Trophoblast cell (in vitro differentiated cells and primary cell): ENCODE measurements at regions not wholly inside any gene's neighbourhood (a gene's known extent, or its start where the extent isn't known, plus 50 kb on each side); places are given as distances from the start of the nearest gene placed in this dataset.

Source experiments
- DNase-seq, 2 donors: peaks; one replicate each; pipeline ENCODE4 v3.0.0-alpha.2; 2016
- H2AFZ ChIP-seq: 2 replicates; pipeline ENCODE4 v1.6.1; 2013; ENCODE audit warnings: low read length, moderate library complexity, mild to moderate bottlenecking; ENCODE audit not compliant: insufficient read depth, poor library complexity
- H2AK5ac ChIP-seq: 2 replicates; pipeline ENCODE4 v1.6.1; 2013; ENCODE audit warnings: mild to moderate bottlenecking, low read length
- H2BK120ac ChIP-seq: 2 replicates; pipeline ENCODE4 v1.6.1; 2013; ENCODE audit warnings: low read length, mild to moderate bottlenecking, moderate library complexity; ENCODE audit not compliant: insufficient read depth, poor library complexity
- H2BK12ac ChIP-seq: 2 replicates; pipeline ENCODE4 v1.6.1; 2013; ENCODE audit warnings: mild to moderate bottlenecking, low read length, moderate library complexity
- H2BK5ac ChIP-seq: 2 replicates; pipeline ENCODE4 v1.6.1; 2013; ENCODE audit warnings: low read length, low read depth, moderate library complexity, mild to moderate bottlenecking; ENCODE audit not compliant: poor library complexity
- H3K14ac ChIP-seq: 2 replicates; pipeline ENCODE4 v1.6.1; 2013; ENCODE audit warnings: mild to moderate bottlenecking, low read length
- H3K18ac ChIP-seq: 2 replicates; pipeline ENCODE4 v1.6.1; 2013; ENCODE audit warnings: mild to moderate bottlenecking, low read length
- H3K23ac ChIP-seq: 2 replicates; pipeline ENCODE4 v1.6.1; 2013; ENCODE audit warnings: low read length
- H3K27ac ChIP-seq: 2 replicates; pipeline ENCODE4 v1.5.1; 2013; ENCODE audit warnings: low read depth, mild to moderate bottlenecking, inconsistent platforms, low read length, moderate library complexity
- H3K27me3 ChIP-seq: 2 replicates; pipeline ENCODE4 v1.6.1; 2013; ENCODE audit warnings: inconsistent platforms, mild to moderate bottlenecking, low read length, moderate library complexity; ENCODE audit not compliant: insufficient read depth
- H3K36me3 ChIP-seq, 2 experiments: 1 replicate in 1 of 2; 2 replicates in 1 of 2; pipeline ENCODE4 v1.6.1; 2013; ENCODE audit warnings: low read length in 2 of 2, mild to moderate bottlenecking in 2 of 2, moderate library complexity in 1 of 2; ENCODE audit not compliant: insufficient read depth in 2 of 2, control insufficient read depth in 1 of 2
- H3K4ac ChIP-seq: 2 replicates; pipeline ENCODE4 v1.6.1; 2013; ENCODE audit warnings: low read depth, mild to moderate bottlenecking, low read length, moderate library complexity
- H3K4me1 ChIP-seq, 2 experiments: 1 replicate in 1 of 2; 2 replicates in 1 of 2; pipeline ENCODE4 v1.6.1; 2013; ENCODE audit warnings: low read length in 2 of 2, mild to moderate bottlenecking in 2 of 2, moderate library complexity in 1 of 2; ENCODE audit not compliant: insufficient read depth in 2 of 2, control insufficient read depth in 1 of 2
- H3K4me2 ChIP-seq: 2 replicates; pipeline ENCODE4 v1.6.1; 2013; ENCODE audit warnings: inconsistent platforms, mild to moderate bottlenecking, low read length, moderate library complexity
- H3K4me3 ChIP-seq: 2 replicates; pipeline ENCODE4 v1.5.1; 2013; ENCODE audit warnings: mild to moderate bottlenecking, low read depth, low read length, inconsistent platforms
- H3K79me1 ChIP-seq: one replicate; pipeline ENCODE4 v1.6.1; 2013; ENCODE audit warnings: low read length
- H3K79me2 ChIP-seq: 2 replicates; pipeline ENCODE4 v1.6.1; 2013; ENCODE audit warnings: low read length, mild to moderate bottlenecking; ENCODE audit not compliant: control insufficient read depth, insufficient read depth, poor library complexity
- H3K9ac ChIP-seq: 2 replicates; pipeline ENCODE4 v1.6.1; 2013; ENCODE audit warnings: mild to moderate bottlenecking, low read length
- H3K9me3 ChIP-seq: 2 replicates; pipeline ENCODE4 v1.6.1; 2013; ENCODE audit warnings: low read depth, mild to moderate bottlenecking, control low read depth, inconsistent platforms, low read length; ENCODE audit not compliant: insufficient read depth
- H4K12ac ChIP-seq: 2 replicates; pipeline ENCODE4 v1.6.1; 2013; ENCODE audit warnings: low read depth, mild to moderate bottlenecking, low read length, moderate library complexity
- H4K8ac ChIP-seq: 2 replicates; pipeline ENCODE4 v1.6.1; 2013; ENCODE audit warnings: low read depth, mild to moderate bottlenecking, low read length, moderate library complexity
- H4K91ac ChIP-seq: one replicate; pipeline ENCODE4 v1.6.1; 2013; ENCODE audit warnings: low read depth, mild to moderate bottlenecking, low read length, moderate library complexity
- WGBS: extraction: QIAGEN DNeasy Blood & Tissue Kit; methylation state at CpG from one replicate; pipeline ENCODE4 v1.1.7; 2013; ENCODE audit warnings: missing lambda C conversion rate; ENCODE audit not compliant: insufficient read length, insufficient coverage; ENCODE audit errors: extremely low coverage; 5-methylcytosine and 5-hydroxymethylcytosine counted together

- Histone ChIP-seq H3K18ac (no peak overlapping the region), H3K9ac (no peak overlapping the region), H3K4me1 (peaks cover 5 to 7% of the 10 kb centered on the region in 2 experiments), H3K79me1 (peaks cover 3% of the 10 kb centered on the region), H2BK12ac (no peak overlapping the region), H2AFZ (no peak overlapping the region), H2BK5ac (no peak overlapping the region), H3K27me3 (no peaks in the 10 kb centered on the region), H3K9me3 (no peaks in the 10 kb centered on the region), H4K8ac (no peak overlapping the region), H2BK120ac (no peak overlapping the region), H3K23ac (no peak overlapping the region), H3K79me2 (peaks cover 3% of the 10 kb centered on the region), H4K91ac (no peak overlapping the region), H3K14ac (no peak overlapping the region), H4K12ac (no peak overlapping the region), H2AK5ac (no peak overlapping the region), H3K36me3 (no peaks in the 10 kb centered on the region), H3K4me3 (no peak overlapping the region), H3K4ac (no peak overlapping the region), H3K4me2 (no peak overlapping the region), H3K27ac (no peak overlapping the region)
- DNase-seq, result no peak
- no CpG with 5 or more reads among the region's 1 CpG for WGBS
These were observed 669.4 kb downstream of the INHBA start for GRCh38 chr7:41033500-41033899.

GRCh38 chr7:41030673-41031072 is 672.2 kb downstream of the INHBA start:
- Histone ChIP-seq H4K12ac (no peak overlapping the region), H3K4me1 (peaks cover 5 to 11% of the 10 kb centered on the region in 2 experiments), H2AFZ (no peak overlapping the region), H3K9me3 (peaks cover 2% of the 10 kb centered on the region), H3K4ac (no peak overlapping the region), H3K4me3 (no peak overlapping the region), H3K36me3 (no peaks in the 10 kb centered on the region), H4K8ac (no peak overlapping the region), H2BK120ac (peak overlapping the region; percentile 54), H3K23ac (no peak overlapping the region), H2BK12ac (no peak overlapping the region), H3K27ac (no peak overlapping the region), H3K27me3 (no peaks in the 10 kb centered on the region), H3K79me2 (peaks cover under 1% of the 10 kb centered on the region), H4K91ac (no peak overlapping the region), H3K79me1 (peaks cover 7% of the 10 kb centered on the region), H3K18ac (no peak overlapping the region), H3K14ac (no peak overlapping the region), H2BK5ac (no peak overlapping the region), H3K4me2 (no peak overlapping the region), H3K9ac (no peak overlapping the region), H2AK5ac (no peak overlapping the region)
- WGBS, result no CpG with 5 or more reads among the region's 5 CpGs
- no peak for DNase-seq

GRCh38 chr7:41029072-41029499 is 673.8 kb downstream of the INHBA start:
- H3K36me3 ChIP-seq, result no peaks in the 10 kb centered on the region
- H3K23ac ChIP-seq, result no peak overlapping the region
- peak overlapping the region; percentile 14 for H2BK120ac ChIP-seq
- H4K12ac ChIP-seq, result no peak overlapping the region
- WGBS, result no CpG with 5 or more reads among the region's 5 CpGs
- H2AFZ ChIP-seq, result no peak overlapping the region
- no peak overlapping the region for H3K9ac ChIP-seq
- no peak overlapping the region for H3K27ac ChIP-seq
- H3K9me3 ChIP-seq, result peaks cover 2% of the 10 kb centered on the region
- peak overlapping the region; percentile 63 for H2BK12ac ChIP-seq
- H3K18ac ChIP-seq, result no peak overlapping the region
- peaks cover 4 to 11% of the 10 kb centered on the region in 2 experiments for H3K4me1 ChIP-seq
- DNase-seq, result peak; percentile 42 to 71
- no peaks in the 10 kb centered on the region for H3K79me2 ChIP-seq
- no peak overlapping the region for H3K4me3 ChIP-seq
- no peak overlapping the region for H4K8ac ChIP-seq
- H4K91ac ChIP-seq, result peak overlapping the region; percentile 15
- no peaks in the 10 kb centered on the region for H3K27me3 ChIP-seq
- H2BK5ac ChIP-seq, result no peak overlapping the region
- H3K4me2 ChIP-seq, result no peak overlapping the region
- no peak overlapping the region for H2AK5ac ChIP-seq
- H3K14ac ChIP-seq, result peak overlapping the region; percentile 36
- H3K79me1 ChIP-seq, result peaks cover 6% of the 10 kb centered on the region
- no peak overlapping the region for H3K4ac ChIP-seq

- H3K79me2 ChIP-seq, result no peaks in the 10 kb centered on the region
- peaks cover 2% of the 10 kb centered on the region for H3K9me3 ChIP-seq
- no peak overlapping the region for H3K4me3 ChIP-seq
- H3K18ac ChIP-seq, result no peak overlapping the region
- no peak for DNase-seq
- peaks cover 4 to 11% of the 10 kb centered on the region in 2 experiments for H3K4me1 ChIP-seq
- peak overlapping the region; percentile 61 for H4K91ac ChIP-seq
- H2BK120ac ChIP-seq, result peak overlapping the region; percentile 57
- H2AK5ac ChIP-seq, result no peak overlapping the region
- no peak overlapping the region for H2AFZ ChIP-seq
- H2BK12ac ChIP-seq, result peak overlapping the region; percentile 87
- H3K4me2 ChIP-seq, result no peak overlapping the region
- H3K14ac ChIP-seq, result no peak overlapping the region
- H3K4ac ChIP-seq, result no peak overlapping the region
- H3K27ac ChIP-seq, result peak overlapping the region; percentile 18
- WGBS, result no CpG with 5 or more reads among the region's 2 CpGs
- no peak overlapping the region for H4K12ac ChIP-seq
- no peaks in the 10 kb centered on the region for H3K36me3 ChIP-seq
- no peak overlapping the region for H3K23ac ChIP-seq
- H3K27me3 ChIP-seq, result no peaks in the 10 kb centered on the region
- peaks cover 6% of the 10 kb centered on the region for H3K79me1 ChIP-seq
- no peak overlapping the region for H3K9ac ChIP-seq
- H2BK5ac ChIP-seq, result peak overlapping the region; percentile 45
- H4K8ac ChIP-seq, result no peak overlapping the region
These were observed 674.3 kb downstream of the INHBA start for GRCh38 chr7:41028580-41028979.
